H9 (cell line): ENCODE measurements at regions not wholly inside any gene's neighbourhood (a gene's known extent, or its start where the extent isn't known, plus 50 kb on each side); places are given as distances from the start of the nearest gene placed in this dataset.

Source experiments
- DNase-seq: peaks from one replicate; pipeline ENCODE4 v3.0.0-alpha.2; 2017
- H2AFZ ChIP-seq: one replicate; pipeline ENCODE4 v1.6.1; 2013; ENCODE audit warnings: mild to moderate bottlenecking, low read length, control low read depth, moderate library complexity
- H2AK5ac ChIP-seq: 2 replicates; pipeline ENCODE4 v1.6.1; 2013; ENCODE audit warnings: low read length, control low read depth, mixed read lengths; ENCODE audit not compliant: insufficient read length
- H2BK120ac ChIP-seq: one replicate; pipeline ENCODE4 v1.6.1; 2013; ENCODE audit warnings: low read depth, mild to moderate bottlenecking, low read length, control low read depth, inconsistent platforms; ENCODE audit not compliant: poor library complexity, severe bottlenecking
- H2BK12ac ChIP-seq: 2 replicates; pipeline ENCODE4 v1.6.1; 2013; ENCODE audit warnings: low read length, control low read depth, mixed read lengths, low read depth; ENCODE audit not compliant: insufficient read length
- H2BK15ac ChIP-seq: 2 replicates; pipeline ENCODE4 v1.6.1; 2013; ENCODE audit warnings: low read depth, low read length, control low read depth
- H2BK20ac ChIP-seq: one replicate; pipeline ENCODE4 v1.6.1; 2013; ENCODE audit warnings: low read depth, mild to moderate bottlenecking, low read length, control low read depth, inconsistent platforms; ENCODE audit not compliant: poor library complexity, severe bottlenecking
- H2BK5ac ChIP-seq: 2 replicates; pipeline ENCODE4 v1.6.1; 2013; ENCODE audit warnings: low read length, control low read depth, mixed read lengths; ENCODE audit not compliant: insufficient read length
- H3K14ac ChIP-seq: 2 replicates; pipeline ENCODE4 v1.6.1; 2013; ENCODE audit warnings: low read length, control low read depth; ENCODE audit not compliant: insufficient read depth
- H3K18ac ChIP-seq: 2 replicates; pipeline ENCODE4 v1.6.1; 2013; ENCODE audit warnings: low read depth, mild to moderate bottlenecking, mixed read lengths, low read length, control low read depth; ENCODE audit not compliant: insufficient read length
- H3K23ac ChIP-seq: 2 replicates; pipeline ENCODE4 v1.6.1; 2013; ENCODE audit warnings: low read length, control low read depth, mixed read lengths, low read depth; ENCODE audit not compliant: insufficient read length
- H3K23me2 ChIP-seq: 2 replicates; pipeline ENCODE4 v1.6.1; 2013; ENCODE audit warnings: low read depth, mild to moderate bottlenecking, mixed read lengths, low read length, control low read depth; ENCODE audit not compliant: insufficient read length, poor library complexity, severe bottlenecking
- H3K27ac ChIP-seq: 2 replicates; pipeline ENCODE4 v1.5.1; 2013; ENCODE audit warnings: low read length, control low read depth, mixed read lengths, low read depth; ENCODE audit not compliant: insufficient read length
- H3K27me3 ChIP-seq: 2 replicates; pipeline ENCODE4 v1.6.1; 2013; ENCODE audit warnings: low read length, control low read depth, inconsistent platforms; ENCODE audit not compliant: insufficient read depth
- H3K4ac ChIP-seq: 2 replicates; pipeline ENCODE4 v1.6.1; 2013; ENCODE audit warnings: low read depth, mild to moderate bottlenecking, control low read depth, inconsistent platforms, low read length, moderate library complexity
- H3K4me1 ChIP-seq: 2 replicates; pipeline ENCODE4 v1.6.1; 2013; ENCODE audit warnings: low read length, control low read depth, inconsistent platforms; ENCODE audit not compliant: insufficient read depth
- H3K4me2 ChIP-seq: 2 replicates; pipeline ENCODE4 v1.6.1; 2013; ENCODE audit warnings: low read length, control low read depth, mixed read lengths; ENCODE audit not compliant: insufficient read length, insufficient read depth
- H3K56ac ChIP-seq: 2 replicates; pipeline ENCODE4 v1.6.1; 2013; ENCODE audit warnings: low read depth, mild to moderate bottlenecking, mixed read lengths, low read length, control low read depth; ENCODE audit not compliant: insufficient read length
- H3K79me1 ChIP-seq: 2 replicates; pipeline ENCODE4 v1.6.1; 2013; ENCODE audit warnings: low read depth, mild to moderate bottlenecking, moderate library complexity, low read length, control low read depth, inconsistent platforms; ENCODE audit not compliant: insufficient read depth, poor library complexity, severe bottlenecking
- H3K79me2 ChIP-seq: 2 replicates; pipeline ENCODE4 v1.6.1; 2013; ENCODE audit warnings: low read length, control low read depth, inconsistent platforms; ENCODE audit not compliant: insufficient read depth
- H3K9ac ChIP-seq: 2 replicates; pipeline ENCODE4 v1.6.1; 2013; ENCODE audit warnings: low read length, control low read depth, mixed read lengths; ENCODE audit not compliant: insufficient read length; ENCODE audit errors: extremely low read depth
- H3K9me3 ChIP-seq: one replicate; pipeline ENCODE4 v1.6.1; 2013; ENCODE audit warnings: low read depth, low read length, inconsistent platforms; ENCODE audit not compliant: control insufficient read depth
- H3T11ph ChIP-seq: one replicate; pipeline ENCODE4 v1.6.1; 2013; ENCODE audit warnings: mild to moderate bottlenecking, low read length, control low read depth, inconsistent platforms
- H4K20me1 ChIP-seq: one replicate; pipeline ENCODE4 v1.6.1; 2013; ENCODE audit not compliant: control insufficient read depth, insufficient read length, insufficient read depth
- H4K5ac ChIP-seq: 2 replicates; pipeline ENCODE4 v1.6.1; 2013; ENCODE audit warnings: low read depth, mild to moderate bottlenecking, mixed read lengths, low read length, control low read depth; ENCODE audit not compliant: insufficient read length
- H4K8ac ChIP-seq: replicated peaks from 2 replicates; pipeline ENCODE4 v1.6.1; 2013; ENCODE audit warnings: low read length, control low read depth, mixed read lengths, low read depth; ENCODE audit not compliant: insufficient read length
- H4K91ac ChIP-seq: 2 replicates; pipeline ENCODE4 v1.6.1; 2013; ENCODE audit warnings: low read depth, mild to moderate bottlenecking, moderate library complexity, mixed read lengths, low read length, control low read depth; ENCODE audit not compliant: insufficient read length
- H3K27ac Mint-ChIP-seq, 3 experiments: 2 replicates in 2 of 3; 3 replicates in 1 of 3; pipeline ENCODE4 v1.8.0; 2020 to 2021; ENCODE audit warnings: mixed read lengths in 3 of 3, mild to moderate bottlenecking in 1 of 3, moderate library complexity in 1 of 3
- H3K27me3 Mint-ChIP-seq: 2 replicates; pipeline ENCODE4 v1.8.0; 2021; ENCODE audit warnings: low read depth, mild to moderate bottlenecking, moderate library complexity, mixed read lengths
- H3K36me3 Mint-ChIP-seq, 3 experiments: 2 replicates in 2 of 3; 3 replicates in 1 of 3; pipeline ENCODE4 v1.8.0; 2020 to 2021; ENCODE audit warnings: low read depth in 3 of 3, mixed read lengths in 3 of 3; ENCODE audit not compliant: insufficient read depth in 1 of 3
- H3K4me1 Mint-ChIP-seq, 2 experiments: 2 replicates each; pipeline ENCODE4 v1.8.0; 2020; ENCODE audit warnings: mixed read lengths in 2 of 2
- H3K4me3 Mint-ChIP-seq, 2 experiments: 2 replicates in 1 of 2; 3 replicates in 1 of 2; pipeline ENCODE4 v1.8.0; 2020 to 2021; ENCODE audit warnings: mild to moderate bottlenecking in 2 of 2, mixed read lengths in 2 of 2, moderate library complexity in 1 of 2
- H3K9me3 Mint-ChIP-seq, 2 experiments: 2 replicates in 1 of 2; 3 replicates in 1 of 2; pipeline ENCODE4 v1.8.0; 2020; ENCODE audit warnings: mild to moderate bottlenecking in 2 of 2, mixed read lengths in 2 of 2, moderate library complexity in 1 of 2
- CTCF ChIP-seq: fragments of 200-600 bp; sonication (generic); conservative IDR thresholded peaks from 3 replicates; pipeline ENCODE4 v1.8.0; 2021; ENCODE audit warnings: antibody characterized with exemption, mild to moderate bottlenecking
- WGBS: extraction: QIAGEN DNeasy Blood & Tissue Kit; methylation state at CpG from one replicate; pipeline ENCODE4 v1.1.7; 2013; ENCODE audit warnings: missing lambda C conversion rate, low lambda C conversion rate, mixed read lengths; ENCODE audit not compliant: insufficient read length; ENCODE audit errors: extremely low coverage; 5-methylcytosine and 5-hydroxymethylcytosine counted together

DNA sequence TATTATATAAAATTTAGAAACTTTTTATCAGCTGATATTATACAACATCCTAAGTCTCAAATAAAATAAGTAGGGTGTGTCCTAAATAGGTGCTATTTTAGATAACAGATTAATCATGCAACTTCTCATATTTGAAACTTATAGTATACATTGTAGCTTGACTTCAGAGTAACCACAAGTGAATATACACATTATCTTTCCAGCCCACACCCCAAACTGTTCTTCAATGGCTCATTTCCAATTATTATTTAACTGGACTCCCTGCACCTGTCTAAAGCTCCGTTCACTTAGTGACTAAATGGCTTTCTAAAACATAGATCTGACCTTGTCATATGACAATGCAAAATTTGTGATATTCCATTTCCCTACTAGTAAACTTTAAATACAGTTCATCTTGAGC lies 490.9 kb upstream of the RGMB start:
- no peak overlapping the region for H3K4me3 Mint-ChIP-seq
- no peak overlapping the region for H4K5ac ChIP-seq

More for the DNA sequence above, 490.9 kb upstream of the RGMB start:
- H2BK15ac ChIP-seq: no peak overlapping the region
- no peaks in the 10 kb centered on the region; the same call in 1 of the 2 replicates for H3K4me1 ChIP-seq
- no peaks in the 10 kb centered on the region for H3K9me3 Mint-ChIP-seq
- no peak overlapping the region for H3K27ac Mint-ChIP-seq
- DNase-seq: no peak
- no peak overlapping the region for H4K91ac ChIP-seq
- no peak for TF ChIP-seq CTCF
- no peak overlapping the region for H3K18ac ChIP-seq
- no peak overlapping the region for H3K27ac ChIP-seq
- no peak overlapping the region for H3K4me2 ChIP-seq
- H3T11ph ChIP-seq: no peak overlapping the region
- no peaks in the 10 kb centered on the region for H3K36me3 Mint-ChIP-seq
- H4K8ac ChIP-seq: no peak overlapping the region
- H3K56ac ChIP-seq: no peak overlapping the region
- H3K4ac ChIP-seq: no peak overlapping the region
- H3K23ac ChIP-seq: no peak overlapping the region
- no peaks in the 10 kb centered on the region for H4K20me1 ChIP-seq
- H2BK20ac ChIP-seq: no peak overlapping the region
- H3K9me3 ChIP-seq: no peaks in the 10 kb centered on the region
- H2BK5ac ChIP-seq: peak overlapping the region; percentile 53
- H3K23me2 ChIP-seq: no peaks in the 10 kb centered on the region
- no peak overlapping the region for H3K9ac ChIP-seq
- H3K4me1 Mint-ChIP-seq: peaks cover 5 to 7% of the 10 kb centered on the region in 2 experiments
- no peaks in the 10 kb centered on the region for H3K27me3 ChIP-seq
- H3K79me1 ChIP-seq: no peaks in the 10 kb centered on the region
- H2AK5ac ChIP-seq: no peak overlapping the region
- no peak overlapping the region for H2AFZ ChIP-seq
- no peak overlapping the region for H3K14ac ChIP-seq
- no peak overlapping the region for H2BK12ac ChIP-seq
- H3K27me3 Mint-ChIP-seq: no peaks in the 10 kb centered on the region
- no CpG with 5 or more reads among the region's 1 CpG for WGBS
- no peaks in the 10 kb centered on the region for H3K79me2 ChIP-seq
- H2BK120ac ChIP-seq: no peak overlapping the region
